ENCODE measurements at regions not wholly inside any gene's neighbourhood (a gene's known extent, or its start where the extent isn't known, plus 50 kb on each side); places are given as distances from the start of the nearest gene placed in this dataset.

DNA sequence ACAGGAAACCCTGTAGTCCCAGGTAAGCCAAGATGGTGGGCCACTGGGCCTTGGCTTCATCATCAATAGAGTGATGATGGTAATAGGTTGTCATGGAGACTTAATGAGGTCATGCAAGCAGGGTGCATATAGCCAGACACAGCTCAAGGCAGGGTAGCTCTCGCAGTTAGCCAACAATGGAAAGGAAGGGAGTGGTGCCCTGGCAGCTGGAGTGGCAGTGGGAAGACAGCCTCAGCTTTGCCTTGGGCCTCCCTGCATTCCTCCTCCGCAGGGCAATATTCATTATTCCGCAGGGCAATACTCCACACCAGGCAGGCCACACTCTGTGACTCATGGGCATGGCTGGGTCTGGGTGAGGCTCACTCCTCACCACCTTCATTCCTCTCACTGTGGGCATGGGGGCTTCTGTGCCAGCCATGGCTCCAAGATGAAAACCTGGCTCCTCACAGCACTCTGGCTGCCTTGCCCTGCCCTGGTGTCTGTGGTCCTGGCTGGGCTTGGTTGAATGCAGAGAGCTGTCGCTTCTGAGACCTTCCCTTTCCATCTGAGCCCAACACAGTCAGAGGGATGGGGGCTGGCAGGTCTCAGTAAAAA lies 163.1 kb upstream of the PMEPA1 start:
- no peak overlapping the region for H3K4me3 ChIP-seq (ENCODE audit: extremely low read depth, insufficient read depth, low read length, poor library complexity, severe bottlenecking)
- no peaks in the 10 kb centered on the region for H3K9me3 ChIP-seq (ENCODE audit: control insufficient read depth, low read length)
- H3K4me1 ChIP-seq (ENCODE audit: control insufficient read depth, insufficient read depth, low read length, poor library complexity, severe bottlenecking) = no peaks in the 10 kb centered on the region
- no peak overlapping the region for H3K27ac ChIP-seq (ENCODE audit: low read depth, low read length, severe bottlenecking)
- 73 to 100% methylated on average over 2 to 3 of the region's 4 CpGs for WGBS, 2 experiments (ENCODE audit: insufficient coverage in 2 of 2)
- no peaks in the 10 kb centered on the region for H3K36me3 ChIP-seq (ENCODE audit: control insufficient read depth, insufficient read depth, low read length)

DNA sequence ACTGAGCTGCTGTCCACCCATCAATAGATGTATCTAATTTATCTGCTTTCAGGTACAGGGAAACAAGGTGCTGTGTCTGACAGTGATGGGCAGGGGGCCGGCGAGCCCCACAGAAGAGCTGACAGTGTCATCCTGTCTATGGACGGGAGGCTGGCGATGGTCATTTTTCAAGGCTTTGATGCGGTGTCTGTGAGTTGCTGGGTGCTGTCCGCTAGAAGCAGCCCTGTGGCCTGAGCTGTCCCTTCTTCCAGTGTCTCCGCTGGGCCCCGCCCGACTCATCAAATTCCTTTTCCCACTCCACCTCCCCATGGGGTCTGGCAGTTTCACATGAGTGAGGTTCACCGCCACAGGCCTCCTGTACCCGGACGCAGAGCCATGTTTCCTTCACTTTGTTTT lies 161.4 kb upstream of the PMEPA1 start:
- Histone ChIP-seq H3K36me3 (ENCODE audit: control insufficient read depth, insufficient read depth, low read length) (no peaks in the 10 kb centered on the region), H3K4me1 (ENCODE audit: control insufficient read depth, insufficient read depth, low read length, poor library complexity, severe bottlenecking) (no peaks in the 10 kb centered on the region), H3K27ac (ENCODE audit: low read depth, low read length, severe bottlenecking) (no peak overlapping the region), H3K9me3 (ENCODE audit: control insufficient read depth, low read length) (no peaks in the 10 kb centered on the region), H3K4me3 (ENCODE audit: extremely low read depth, insufficient read depth, low read length, poor library complexity, severe bottlenecking) (no peak overlapping the region)
- WGBS, 2 experiments (ENCODE audit: insufficient coverage in 2 of 2) = 87 to 88% methylated on average over 11 to 12 of the region's 12 CpGs

DNA sequence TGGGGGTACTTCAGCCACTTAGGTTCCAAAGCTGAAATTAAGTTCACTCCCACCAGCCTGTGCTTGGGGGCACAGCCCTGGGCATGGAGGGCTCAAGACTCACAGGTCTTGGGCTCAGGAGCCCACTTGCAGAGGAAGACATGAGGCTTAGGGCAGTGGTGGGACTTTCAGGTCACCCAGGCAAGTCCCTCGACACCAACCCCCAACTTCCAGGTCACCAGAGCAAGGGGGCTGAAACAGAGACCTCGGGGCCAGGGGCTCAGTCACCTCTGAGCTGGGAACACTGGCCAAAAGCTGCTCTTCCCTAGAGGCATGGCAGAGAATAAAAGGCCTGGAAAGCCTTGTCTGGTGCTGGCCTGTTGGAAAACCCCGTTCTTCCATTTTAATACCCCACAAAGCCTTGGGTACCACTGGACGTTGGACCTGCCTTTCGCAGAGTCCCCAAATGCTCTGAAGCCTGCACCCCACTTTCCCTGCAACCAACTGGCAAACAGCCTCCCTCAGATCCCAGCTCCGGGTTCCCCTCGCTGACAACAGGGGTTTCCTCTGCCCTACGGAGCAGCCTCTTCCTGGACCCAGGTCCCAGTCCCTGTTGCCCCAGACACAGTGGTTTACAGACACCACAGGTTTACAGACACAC lies 160.9 kb upstream of the PMEPA1 start:
- no peak overlapping the region for H3K27ac ChIP-seq (ENCODE audit: low read depth, low read length, severe bottlenecking)
- no peaks in the 10 kb centered on the region for H3K9me3 ChIP-seq (ENCODE audit: control insufficient read depth, low read length)
- WGBS, 2 experiments (ENCODE audit: insufficient coverage in 2 of 2) = 74 to 83% methylated on average over 6 to 7 of the region's 8 CpGs
- no peaks in the 10 kb centered on the region for H3K4me1 ChIP-seq (ENCODE audit: control insufficient read depth, insufficient read depth, low read length, poor library complexity, severe bottlenecking)
- H3K4me3 ChIP-seq (ENCODE audit: extremely low read depth, insufficient read depth, low read length, poor library complexity, severe bottlenecking) = no peak overlapping the region
- H3K36me3 ChIP-seq (ENCODE audit: control insufficient read depth, insufficient read depth, low read length) = no peaks in the 10 kb centered on the region

DNA sequence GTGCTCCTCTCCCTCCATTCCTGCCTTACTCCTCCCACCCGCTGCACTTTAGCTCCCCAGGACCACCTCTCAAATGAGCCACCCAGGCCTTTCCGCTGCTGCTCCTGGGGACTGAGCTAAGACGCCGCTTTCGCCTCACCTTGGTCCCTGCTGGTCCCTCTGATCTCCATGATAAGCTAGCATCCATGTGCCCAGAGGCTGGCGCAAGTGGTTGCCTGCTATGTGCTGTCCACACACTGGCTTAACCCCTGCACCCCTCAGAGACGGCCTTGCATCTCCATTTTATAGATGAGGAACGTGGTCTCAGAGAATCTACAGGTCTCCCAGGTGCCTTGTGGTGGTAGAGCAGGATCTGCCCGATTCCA lies 160.1 kb upstream of the PMEPA1 start:
- H3K36me3 ChIP-seq (ENCODE audit: control insufficient read depth, insufficient read depth, low read length) = no peaks in the 10 kb centered on the region
- no peaks in the 10 kb centered on the region for H3K4me1 ChIP-seq (ENCODE audit: control insufficient read depth, insufficient read depth, low read length, poor library complexity, severe bottlenecking)
- H3K9me3 ChIP-seq (ENCODE audit: control insufficient read depth, low read length) = no peaks in the 10 kb centered on the region
- no peak overlapping the region for H3K4me3 ChIP-seq (ENCODE audit: extremely low read depth, insufficient read depth, low read length, poor library complexity, severe bottlenecking)
- H3K27ac ChIP-seq (ENCODE audit: low read depth, low read length, severe bottlenecking) = no peak overlapping the region
- 80 to 93% methylated on average over 4 to 7 of the region's 9 CpGs for WGBS, 2 experiments (ENCODE audit: insufficient coverage in 2 of 2)

DNA sequence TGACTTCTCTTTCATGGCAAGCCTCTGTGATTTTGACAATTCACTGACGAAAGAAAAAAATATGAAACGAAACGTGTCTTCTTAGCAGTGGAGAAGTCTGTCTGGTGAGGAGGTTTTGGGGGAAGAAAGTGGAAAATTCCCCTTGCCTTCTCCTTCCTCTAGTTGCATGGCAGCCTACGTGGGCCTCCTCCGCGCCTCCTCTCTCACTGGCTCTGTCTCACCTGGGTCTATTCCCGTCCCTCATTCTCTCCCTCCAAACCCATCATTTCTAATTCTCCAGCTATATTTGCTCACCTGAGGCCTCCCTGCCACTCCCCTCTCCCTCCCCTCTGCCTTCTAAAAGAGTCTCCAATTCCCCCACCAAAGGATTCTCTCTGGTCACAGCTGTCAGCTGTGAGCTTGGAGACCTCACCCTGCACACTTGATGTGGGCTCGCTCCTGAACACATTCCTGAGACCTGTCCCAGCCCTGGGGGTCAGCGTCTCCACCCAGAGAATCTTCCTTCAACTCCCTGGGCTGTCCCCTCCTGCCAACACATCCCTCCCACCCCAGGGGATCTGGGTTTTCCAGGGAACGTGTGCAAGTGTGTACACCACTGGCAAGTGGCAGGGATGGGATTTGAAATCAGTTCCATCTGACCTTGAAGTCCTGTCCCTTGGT lies 159.6 kb upstream of the PMEPA1 start:
- Histone ChIP-seq H3K27ac (ENCODE audit: low read depth, low read length, severe bottlenecking) (no peak overlapping the region), H3K36me3 (ENCODE audit: control insufficient read depth, insufficient read depth, low read length) (no peaks in the 10 kb centered on the region), H3K4me1 (ENCODE audit: control insufficient read depth, insufficient read depth, low read length, poor library complexity, severe bottlenecking) (no peaks in the 10 kb centered on the region), H3K4me3 (ENCODE audit: extremely low read depth, insufficient read depth, low read length, poor library complexity, severe bottlenecking) (no peak overlapping the region), H3K9me3 (ENCODE audit: control insufficient read depth, low read length) (no peaks in the 10 kb centered on the region)
- WGBS, 2 experiments (ENCODE audit: insufficient coverage in 2 of 2) = 58 to 69% methylated on average over 6 to 10 of the region's 10 CpGs

DNA sequence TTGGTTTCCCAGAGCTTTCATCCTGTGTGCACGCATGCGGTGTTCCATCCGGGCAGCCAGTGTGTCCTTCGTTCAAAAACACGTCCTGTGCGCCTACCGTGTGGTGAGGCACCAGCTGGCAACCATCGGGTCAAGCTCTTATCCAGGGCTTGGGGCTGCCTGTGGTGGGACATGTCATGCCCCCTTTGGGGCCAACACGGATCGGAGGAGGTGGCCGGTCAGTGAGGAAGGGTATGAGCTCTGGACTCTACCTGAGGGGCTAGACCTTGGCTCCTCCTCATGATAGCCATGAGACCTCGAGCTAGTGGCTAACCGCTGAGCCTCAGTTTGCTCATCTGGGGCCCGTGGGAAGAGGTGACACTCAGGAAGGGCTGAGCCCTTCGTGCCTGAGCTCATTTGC lies 158.5 kb upstream of the PMEPA1 start:
- WGBS, 2 experiments (ENCODE audit: insufficient coverage in 2 of 2) = 92 to 94% methylated on average over 15 of the region's 15 CpGs
- H3K27ac ChIP-seq (ENCODE audit: low read depth, low read length, severe bottlenecking) = no peak overlapping the region
- H3K9me3 ChIP-seq (ENCODE audit: control insufficient read depth, low read length) = no peaks in the 10 kb centered on the region
- no peak overlapping the region for H3K4me3 ChIP-seq (ENCODE audit: extremely low read depth, insufficient read depth, low read length, poor library complexity, severe bottlenecking)
- H3K36me3 ChIP-seq (ENCODE audit: control insufficient read depth, insufficient read depth, low read length) = no peaks in the 10 kb centered on the region
- no peaks in the 10 kb centered on the region for H3K4me1 ChIP-seq (ENCODE audit: control insufficient read depth, insufficient read depth, low read length, poor library complexity, severe bottlenecking)

DNA sequence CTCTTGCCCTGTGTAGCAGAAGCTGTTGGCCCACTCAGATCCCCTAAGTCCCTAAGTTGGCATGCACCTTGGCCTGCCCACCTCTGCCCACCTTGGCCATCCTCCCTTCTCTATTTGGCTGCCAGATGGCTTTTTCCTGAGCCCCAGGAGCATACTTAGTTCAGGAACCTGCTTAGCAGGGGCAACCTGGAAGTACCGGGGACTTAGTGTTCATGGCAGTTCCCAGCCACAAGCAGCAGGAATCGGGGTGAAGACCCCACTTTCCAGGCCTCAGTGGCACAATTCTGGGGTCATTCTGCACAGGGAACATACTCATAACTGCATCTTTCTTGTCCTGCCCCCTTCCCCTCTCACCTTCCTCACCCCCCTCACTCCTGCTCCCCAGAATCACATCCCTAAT lies 158.0 kb upstream of the PMEPA1 start:
- no peak overlapping the region for H3K4me3 ChIP-seq (ENCODE audit: extremely low read depth, insufficient read depth, low read length, poor library complexity, severe bottlenecking)
- H3K4me1 ChIP-seq (ENCODE audit: control insufficient read depth, insufficient read depth, low read length, poor library complexity, severe bottlenecking) = no peaks in the 10 kb centered on the region
- no peaks in the 10 kb centered on the region for H3K36me3 ChIP-seq (ENCODE audit: control insufficient read depth, insufficient read depth, low read length)
- H3K9me3 ChIP-seq (ENCODE audit: control insufficient read depth, low read length) = no peaks in the 10 kb centered on the region
- no peak overlapping the region for H3K27ac ChIP-seq (ENCODE audit: low read depth, low read length, severe bottlenecking)
- WGBS, 2 experiments (ENCODE audit: insufficient coverage in 2 of 2) = 94 to 96% methylated on average over 2 of the region's 2 CpGs

DNA sequence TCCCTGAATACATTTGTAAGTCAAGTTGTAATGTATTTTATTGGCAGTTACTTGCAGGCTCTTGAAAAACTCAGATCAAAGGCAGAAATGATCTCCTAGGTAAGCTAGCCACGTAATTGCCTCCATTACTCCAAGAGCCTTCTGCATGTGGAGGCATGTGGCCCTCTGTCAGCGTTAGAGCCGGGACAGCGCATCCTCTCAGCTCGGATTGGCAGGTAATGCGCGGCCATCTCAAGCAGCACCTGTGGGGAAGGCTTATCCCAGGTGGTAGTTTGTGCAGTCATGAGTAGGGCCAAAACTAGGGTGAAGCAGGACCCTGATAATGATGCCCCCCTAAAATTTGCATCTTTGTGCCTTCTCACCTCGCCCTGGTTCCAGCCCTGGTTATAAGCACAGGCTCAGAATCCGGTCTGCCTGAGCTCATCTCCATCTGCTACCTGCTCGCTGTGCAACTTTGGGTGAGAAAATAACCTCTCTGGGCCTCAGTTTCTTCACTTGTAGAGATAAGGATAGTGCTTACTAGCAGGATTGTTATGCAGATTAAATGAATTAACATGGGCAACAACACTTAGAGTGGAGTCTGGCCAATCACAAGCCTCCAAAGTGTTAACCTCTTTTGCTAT lies 157.5 kb upstream of the PMEPA1 start:
- H3K36me3 ChIP-seq (ENCODE audit: control insufficient read depth, insufficient read depth, low read length) = no peaks in the 10 kb centered on the region
- no peak overlapping the region for H3K27ac ChIP-seq (ENCODE audit: low read depth, low read length, severe bottlenecking)
- H3K4me3 ChIP-seq (ENCODE audit: extremely low read depth, insufficient read depth, low read length, poor library complexity, severe bottlenecking) = no peak overlapping the region
- H3K4me1 ChIP-seq (ENCODE audit: control insufficient read depth, insufficient read depth, low read length, poor library complexity, severe bottlenecking) = no peaks in the 10 kb centered on the region
- H3K9me3 ChIP-seq (ENCODE audit: control insufficient read depth, low read length) = no peaks in the 10 kb centered on the region
- WGBS, 2 experiments (ENCODE audit: insufficient coverage in 2 of 2) = 80 to 93% methylated on average over 9 of the region's 10 CpGs

DNA sequence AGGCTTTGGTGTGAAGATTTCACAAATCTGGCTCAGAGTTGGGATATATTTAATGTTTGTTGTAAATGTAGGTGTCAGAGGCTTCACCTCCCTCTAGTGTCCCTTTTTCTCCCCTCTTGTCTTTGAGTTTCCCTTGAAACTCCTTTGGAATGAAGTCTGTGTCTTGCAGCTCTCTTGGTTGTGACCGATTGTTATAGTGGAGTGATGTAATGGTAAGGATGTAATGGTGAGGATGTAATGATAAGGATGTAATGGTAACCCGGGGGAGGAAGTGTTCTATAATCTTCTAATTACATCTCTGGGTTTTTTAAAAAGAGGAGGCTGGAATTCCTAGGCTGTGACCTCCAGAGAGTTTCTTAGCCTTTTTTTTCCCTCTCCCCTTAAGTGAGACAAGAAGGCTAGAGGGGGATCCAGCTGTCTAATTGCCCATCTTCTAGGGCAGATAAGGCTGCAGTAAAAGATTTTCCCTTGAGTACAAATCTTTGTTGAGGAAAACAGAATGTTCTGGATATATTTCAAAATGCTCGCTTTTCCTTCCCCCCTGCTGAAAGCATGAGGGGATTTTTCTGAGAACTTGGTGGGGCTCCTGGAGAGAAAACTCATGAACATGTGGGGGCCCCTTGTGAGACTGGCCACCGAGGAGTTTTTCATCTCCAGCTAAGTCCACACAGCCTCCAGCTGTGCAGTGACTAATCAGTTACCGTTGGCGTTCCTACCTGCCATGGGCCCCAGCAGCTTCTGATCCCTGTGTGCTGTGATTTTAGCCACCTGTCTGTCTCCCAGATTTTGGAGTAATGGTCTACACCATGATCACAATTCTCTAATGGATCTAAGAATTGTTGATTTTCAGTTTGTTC lies 156.7 kb upstream of the PMEPA1 start:
- 27 to 52% methylated on average over 2 to 4 of the region's 6 CpGs for WGBS, 2 experiments (ENCODE audit: insufficient coverage in 2 of 2)
- Histone ChIP-seq H3K36me3 (ENCODE audit: control insufficient read depth, insufficient read depth, low read length) (no peaks in the 10 kb centered on the region), H3K27ac (ENCODE audit: low read depth, low read length, severe bottlenecking) (no peak overlapping the region), H3K4me1 (ENCODE audit: control insufficient read depth, insufficient read depth, low read length, poor library complexity, severe bottlenecking) (no peaks in the 10 kb centered on the region), H3K9me3 (ENCODE audit: control insufficient read depth, low read length) (no peaks in the 10 kb centered on the region), H3K4me3 (ENCODE audit: extremely low read depth, insufficient read depth, low read length, poor library complexity, severe bottlenecking) (no peak overlapping the region)

DNA sequence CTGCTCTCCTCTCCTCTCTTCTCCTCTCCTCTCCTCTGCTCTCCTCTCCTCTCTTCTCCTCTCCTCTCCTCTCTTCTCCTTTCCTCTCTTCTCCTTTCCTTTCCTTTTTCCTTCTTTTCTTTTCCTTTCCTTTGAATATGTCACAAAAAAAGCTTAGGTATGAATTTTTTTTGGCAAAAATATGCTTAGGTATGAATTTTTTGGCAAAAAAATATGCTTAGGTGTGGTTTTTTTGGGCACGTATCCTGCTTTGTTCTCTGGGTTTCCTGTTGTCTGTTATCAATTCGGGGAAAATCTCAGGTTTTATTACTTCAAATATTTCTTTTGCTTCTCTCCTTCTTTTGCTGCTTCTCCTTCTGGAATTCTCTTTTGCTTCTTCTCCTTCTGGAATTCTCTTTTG lies 155.5 kb upstream of the PMEPA1 start:
- no peak overlapping the region for H3K4me3 ChIP-seq (ENCODE audit: extremely low read depth, insufficient read depth, low read length, poor library complexity, severe bottlenecking)
- H3K27ac ChIP-seq (ENCODE audit: low read depth, low read length, severe bottlenecking) = no peak overlapping the region
- WGBS, 2 experiments (ENCODE audit: insufficient coverage in 2 of 2) = 90 to 100% methylated on average over 1 to 2 of the region's 2 CpGs
- no peaks in the 10 kb centered on the region for H3K9me3 ChIP-seq (ENCODE audit: control insufficient read depth, low read length)
- H3K36me3 ChIP-seq (ENCODE audit: control insufficient read depth, insufficient read depth, low read length) = no peaks in the 10 kb centered on the region
- H3K4me1 ChIP-seq (ENCODE audit: control insufficient read depth, insufficient read depth, low read length, poor library complexity, severe bottlenecking) = no peaks in the 10 kb centered on the region
